ENCODE measurements at regions not wholly inside any gene's neighbourhood (a gene's known extent, or its start where the extent isn't known, plus 50 kb on each side); places are given as distances from the start of the nearest gene placed in this dataset.
"Not testable (repeated sequence)": the region's sequence is repeated elsewhere in the genome, so short reads cannot be mapped to it uniquely, and the experiment has no call there.

DNA sequence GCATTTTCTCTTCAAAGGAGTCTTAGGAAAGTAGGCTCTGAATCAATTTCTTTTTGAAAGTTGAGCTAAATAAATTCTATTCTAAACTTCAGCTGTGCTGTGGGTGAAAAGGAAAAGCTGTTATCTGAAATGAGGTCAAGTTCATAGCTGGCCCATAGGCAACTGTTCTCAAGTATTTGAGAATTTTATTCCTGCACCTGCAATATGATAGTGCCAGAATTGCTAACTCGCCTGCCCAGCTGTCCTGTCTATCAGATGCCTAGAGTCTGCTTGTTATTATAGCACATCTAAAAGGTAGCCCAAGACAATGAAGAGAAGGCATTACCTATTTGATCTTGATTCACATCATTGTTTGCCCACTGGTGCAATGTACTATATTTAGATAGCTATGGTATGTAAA lies 798.7 kb downstream of the DIPK2A start:
- DNase-seq = no peak

DNA sequence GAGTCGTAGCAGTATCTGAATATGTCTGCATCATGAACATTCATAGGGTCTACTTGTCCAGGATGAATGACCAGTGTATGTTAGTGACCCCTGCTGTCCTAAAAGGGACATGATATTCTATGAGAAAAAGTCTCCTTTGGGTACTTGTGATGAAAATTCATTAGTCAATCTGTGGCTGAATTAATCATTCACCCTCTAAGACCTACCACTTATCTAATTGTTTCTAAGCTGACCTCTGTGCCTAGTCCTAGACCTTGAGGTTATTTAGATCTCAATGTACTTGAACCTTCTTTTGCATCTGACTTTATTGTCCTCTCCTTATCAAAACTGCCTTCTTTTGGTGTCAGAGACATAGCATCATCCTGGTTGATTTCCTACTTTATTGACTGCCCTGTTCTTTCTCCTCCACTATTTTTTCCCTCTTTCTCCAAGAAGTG lies 799.3 kb downstream of the DIPK2A start:
- DNase-seq = no peak

DNA sequence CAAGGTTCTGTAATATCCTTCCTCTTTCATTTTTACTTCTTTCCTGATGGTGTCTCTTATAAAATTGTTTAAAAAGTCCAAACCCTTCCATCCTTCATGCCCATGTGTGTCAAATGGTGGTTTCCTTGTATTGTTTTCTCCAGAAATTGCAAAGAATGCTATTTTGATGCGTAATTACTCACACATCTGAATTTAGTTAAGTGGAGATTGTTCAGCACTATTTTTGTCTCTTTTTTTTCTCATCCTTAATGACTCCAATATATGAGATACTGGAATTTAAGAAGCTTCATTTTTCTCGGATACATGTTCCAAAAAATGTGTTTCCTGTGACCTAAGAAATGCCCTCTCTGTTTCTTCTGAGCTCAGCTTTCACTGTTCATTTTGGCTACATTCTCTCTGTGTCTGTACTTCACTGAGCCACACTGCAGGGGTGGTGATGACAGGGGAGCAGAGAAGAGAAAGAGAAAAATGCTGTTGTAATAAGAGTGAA lies 799.8 kb downstream of the DIPK2A start:
- no peak for DNase-seq

DNA sequence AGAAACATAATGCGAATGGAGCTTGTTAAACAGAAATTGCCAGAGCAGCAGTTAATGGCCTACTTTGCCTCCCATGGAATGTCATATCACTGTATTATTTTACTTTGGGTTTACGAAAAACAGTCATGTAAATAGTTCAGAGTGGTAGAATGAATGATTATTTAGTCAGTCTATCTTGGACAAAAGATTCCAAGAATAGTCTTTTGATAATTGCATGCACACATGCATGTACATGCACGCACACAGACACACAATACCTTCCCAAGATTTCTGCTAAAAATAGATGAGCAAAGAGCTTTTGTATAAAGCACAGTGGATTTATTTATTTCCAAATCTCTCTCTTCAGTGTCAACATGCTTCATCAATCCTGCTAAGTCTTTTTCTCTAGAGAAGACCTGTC lies 800.7 kb downstream of the DIPK2A start:
- no peak for DNase-seq

DNA sequence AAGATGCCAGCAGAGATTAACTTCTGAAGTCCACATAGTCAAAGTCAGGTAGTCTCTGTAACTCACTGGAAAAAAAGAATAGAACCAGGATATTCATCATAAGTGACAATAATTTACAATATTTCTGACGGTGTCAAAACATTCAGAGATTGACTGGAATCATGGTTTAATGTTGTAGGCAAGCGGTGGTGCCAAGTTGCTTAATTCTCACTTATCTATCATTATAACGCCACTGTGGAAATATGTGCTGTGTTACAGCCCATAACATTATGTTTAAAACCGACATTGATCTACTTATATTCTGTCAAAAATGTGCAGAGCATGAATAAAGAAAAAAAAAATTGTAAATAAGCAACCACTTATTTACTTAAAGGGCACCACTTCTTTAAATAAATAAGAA lies 801.7 kb downstream of the DIPK2A start:
- DNase-seq = no peak

DNA sequence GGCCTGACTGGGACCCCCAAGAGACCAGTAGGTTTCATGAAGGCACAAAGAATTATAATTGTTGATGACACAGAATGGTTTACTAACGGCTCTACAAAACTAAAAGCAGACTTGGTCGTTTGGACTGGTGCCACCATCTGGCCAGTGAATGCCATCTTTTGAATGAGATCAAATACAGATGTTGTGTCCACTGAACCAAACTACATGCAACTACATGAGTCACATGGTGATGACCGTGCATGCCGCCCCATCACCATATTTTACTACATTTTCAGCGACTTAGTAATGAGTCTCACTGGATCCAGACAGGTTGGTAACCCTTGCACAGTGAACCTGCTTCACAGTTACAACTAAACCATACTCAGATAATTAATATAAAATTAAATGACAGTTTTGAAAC lies 803.3 kb downstream of the DIPK2A start:
- DNase-seq = no peak

DNA sequence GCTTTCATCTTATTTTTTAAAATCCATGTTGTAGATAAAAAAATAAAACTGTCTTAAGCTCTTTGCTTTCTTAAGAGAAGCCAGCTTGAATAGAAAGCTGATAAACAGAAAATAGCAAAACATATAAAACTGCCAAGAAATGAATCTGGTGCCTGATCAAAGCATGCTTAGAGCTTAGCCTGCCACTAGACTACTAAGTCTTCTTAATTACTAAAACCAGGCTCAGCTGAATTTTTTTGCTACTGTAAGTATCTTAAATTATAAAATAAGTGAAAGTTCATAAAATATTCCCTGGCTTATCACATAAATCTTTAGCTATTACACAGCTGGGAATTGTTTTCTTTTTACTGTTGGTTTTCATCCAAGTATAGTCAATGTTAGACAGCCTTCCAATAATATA lies 803.9 kb downstream of the DIPK2A start:
- DNase-seq = no peak

DNA sequence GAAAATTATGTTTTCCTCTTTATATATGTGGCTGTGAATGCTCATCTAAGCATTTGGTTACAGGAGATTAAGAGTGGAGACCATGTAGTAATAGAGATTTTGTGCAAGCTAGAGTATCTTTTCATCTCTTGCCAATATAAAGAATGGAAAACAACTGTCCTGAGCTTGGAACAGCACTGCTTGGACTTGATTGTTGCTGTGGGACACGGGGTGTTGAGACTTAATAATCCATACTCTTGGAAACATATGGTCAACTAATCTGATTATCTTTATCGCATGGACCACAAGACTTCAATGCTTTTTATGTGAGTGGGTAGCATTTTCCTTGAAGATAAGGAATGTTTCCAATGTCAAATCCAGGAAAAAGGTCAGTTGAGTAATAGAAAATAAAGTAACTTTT lies 806.3 kb downstream of the DIPK2A start:
- DNase-seq = no peak

DNA sequence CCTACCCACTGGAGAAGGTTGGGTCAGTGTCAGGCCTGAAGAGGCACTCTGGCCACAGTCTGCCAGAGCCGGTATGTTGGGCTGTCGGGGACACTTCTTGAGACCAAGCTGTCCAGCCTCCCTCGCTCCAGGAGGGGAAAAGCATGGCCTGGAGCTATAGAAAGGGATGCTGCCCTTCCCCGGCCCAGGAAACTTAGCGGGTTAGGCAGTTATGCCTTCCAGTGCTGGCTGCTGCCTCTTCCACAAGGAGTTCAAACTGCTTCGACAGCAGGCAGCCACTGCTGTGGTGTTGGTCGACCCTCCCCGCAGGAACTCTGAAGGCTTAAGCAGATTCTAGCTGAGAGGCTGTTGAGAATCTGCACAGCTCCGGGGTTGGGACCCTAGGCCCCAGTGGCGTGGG lies 819.4 kb downstream of the DIPK2A start:
- DNase-seq = no peak

DNA sequence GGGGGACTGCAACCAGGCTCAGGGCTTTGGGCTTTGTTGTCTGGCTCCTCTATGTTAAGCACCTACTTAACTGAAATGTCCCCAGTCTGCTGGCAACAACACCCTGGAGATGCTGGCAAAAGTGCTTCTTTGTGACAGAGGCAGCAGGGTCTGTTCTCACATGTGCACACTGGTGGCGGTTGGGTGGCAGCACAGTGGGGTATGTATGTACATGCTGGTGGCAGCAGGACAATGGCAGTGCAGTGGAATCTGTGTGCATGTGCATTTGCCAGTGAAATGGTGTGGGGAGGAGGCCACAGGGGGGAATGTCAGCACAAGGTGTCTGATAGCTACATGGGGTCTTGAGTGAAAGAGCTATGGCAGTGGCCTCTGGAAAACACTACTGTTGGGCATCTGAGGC lies 830.3 kb downstream of the DIPK2A start:
- DNase-seq = no peak

DNA sequence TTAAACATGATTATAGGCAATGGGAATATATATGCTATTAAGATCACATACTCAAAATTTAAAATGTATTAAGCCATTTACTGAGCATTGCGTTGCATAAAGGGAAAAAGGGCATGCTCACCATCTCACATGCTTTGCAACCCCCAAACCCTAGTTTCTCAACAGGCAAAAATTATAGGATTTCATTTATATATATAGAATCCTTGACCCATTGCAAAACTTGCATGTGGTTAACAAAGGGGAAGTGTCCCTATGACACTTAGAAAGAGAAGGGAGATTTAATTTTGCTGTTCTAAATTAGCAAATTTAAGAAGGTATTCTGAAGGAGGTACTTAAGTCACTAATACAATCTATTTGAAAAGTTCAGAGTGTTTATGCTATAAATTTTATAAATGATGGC lies 837.8 kb downstream of the DIPK2A start:
- DNase-seq = no peak

DNA sequence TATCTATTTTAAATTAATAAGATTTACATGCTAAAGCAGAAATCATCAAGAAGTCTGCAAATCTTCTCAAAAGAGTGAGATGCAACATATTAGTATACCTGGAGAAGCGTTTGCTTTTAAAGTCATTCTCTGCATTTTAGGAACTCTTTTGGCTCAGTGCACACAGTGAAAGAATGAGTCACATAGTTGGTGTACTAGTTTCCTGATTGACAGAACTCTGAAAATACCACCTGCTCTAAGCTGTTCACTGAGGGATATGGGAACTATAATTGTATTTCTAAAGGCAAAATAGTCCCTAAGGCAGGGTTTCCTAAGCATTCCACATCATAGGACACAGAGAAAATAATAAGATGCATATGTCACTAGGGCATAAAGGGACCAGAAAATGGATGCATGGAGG lies 838.5 kb downstream of the DIPK2A start:
- DNase-seq = no peak

DNA sequence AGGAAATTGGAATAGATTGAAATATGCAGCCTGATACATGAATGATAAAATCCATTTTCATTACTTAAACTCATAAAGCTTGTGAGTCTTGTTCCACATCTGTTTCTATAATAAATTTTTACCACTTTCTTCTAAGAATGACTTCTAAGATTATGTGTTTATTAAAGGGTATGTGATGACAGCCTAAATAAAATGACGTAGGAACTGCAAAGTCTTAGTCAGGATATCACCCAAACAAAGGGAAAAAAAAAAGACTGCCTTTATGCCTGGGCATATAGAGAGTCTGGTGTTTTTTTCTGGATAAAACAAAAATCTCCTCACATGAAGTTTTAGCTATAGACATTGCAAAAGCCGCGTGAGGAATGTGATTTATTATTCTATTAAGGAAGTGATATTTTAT lies 844.0 kb downstream of the DIPK2A start:
- DNase-seq = no peak

DNA sequence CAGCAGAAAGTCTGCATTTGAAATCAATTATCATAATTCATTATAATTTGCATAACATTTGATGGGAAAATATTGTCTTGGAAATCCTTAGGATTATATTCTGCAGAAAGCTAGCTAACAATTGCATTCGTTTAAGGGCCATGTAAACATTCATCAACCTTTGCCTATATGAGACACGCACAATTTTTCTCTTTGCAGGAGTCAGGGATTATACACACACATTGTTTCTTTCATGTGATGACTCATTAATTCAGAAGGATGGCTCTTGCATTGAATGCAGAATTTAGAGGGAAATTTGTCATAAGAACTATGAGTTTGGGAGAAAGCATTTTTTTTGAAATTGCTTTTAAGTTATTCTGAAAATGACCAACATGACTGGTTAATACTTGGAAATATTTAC lies 844.7 kb downstream of the DIPK2A start:
- no peak for DNase-seq

DNA sequence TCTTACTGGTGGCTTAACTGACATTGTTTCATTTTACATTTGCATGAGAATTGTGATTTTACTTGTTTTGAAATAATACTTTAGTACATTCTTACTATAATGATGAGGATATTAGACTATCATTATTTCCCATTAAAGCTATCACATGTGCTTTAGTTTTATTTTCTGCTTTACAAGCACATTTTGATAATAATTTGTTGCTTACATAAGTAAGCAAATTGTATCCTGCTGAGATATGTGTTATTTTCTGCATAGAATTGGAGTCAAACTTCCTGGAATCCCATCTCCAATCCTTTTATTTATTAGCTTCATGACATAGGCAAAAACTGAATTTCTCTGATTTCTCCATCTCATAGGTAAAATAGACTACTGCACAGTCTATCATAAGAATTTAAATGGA lies 847.4 kb downstream of the DIPK2A start:
- no peak for DNase-seq

DNA sequence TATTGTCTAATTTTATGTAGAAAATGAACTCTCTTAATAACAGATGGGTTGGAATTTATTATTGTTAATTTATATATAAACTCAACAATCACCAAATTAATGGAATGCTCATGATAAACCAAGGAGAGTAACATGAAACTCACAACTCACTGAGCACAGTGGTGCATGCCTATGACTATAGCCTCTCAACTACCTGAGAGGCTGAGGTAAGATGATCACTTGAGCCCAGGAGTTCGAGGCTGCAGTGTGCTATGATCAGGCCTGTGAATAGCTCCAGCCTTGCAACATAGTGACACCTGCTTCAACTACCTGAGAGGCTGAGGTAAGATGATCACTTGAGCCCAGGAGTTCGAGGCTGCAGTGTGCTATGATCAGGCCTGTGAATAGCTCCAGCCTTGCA lies 848.6 kb downstream of the DIPK2A start:
- not testable (repeated sequence) for DNase-seq

DNA sequence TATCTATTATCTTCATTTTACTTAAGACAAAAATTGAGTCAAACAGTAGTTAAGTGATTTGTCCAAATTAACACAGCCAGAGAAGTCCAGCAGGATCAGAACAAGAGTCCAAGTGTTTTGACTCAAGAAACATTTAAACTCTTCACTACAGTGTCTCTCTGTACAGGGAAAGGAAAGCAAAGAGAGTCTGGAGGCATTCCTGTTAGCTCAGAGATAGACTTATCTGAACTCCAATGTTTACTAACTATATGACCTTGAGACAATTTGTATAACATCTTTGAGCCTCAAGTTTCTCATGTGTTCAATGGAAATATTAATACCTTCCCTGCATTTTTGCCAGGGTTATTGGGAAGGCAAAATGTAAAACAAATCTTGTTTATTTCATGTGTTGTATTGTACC lies 849.1 kb downstream of the DIPK2A start:
- DNase-seq = no peak

DNA sequence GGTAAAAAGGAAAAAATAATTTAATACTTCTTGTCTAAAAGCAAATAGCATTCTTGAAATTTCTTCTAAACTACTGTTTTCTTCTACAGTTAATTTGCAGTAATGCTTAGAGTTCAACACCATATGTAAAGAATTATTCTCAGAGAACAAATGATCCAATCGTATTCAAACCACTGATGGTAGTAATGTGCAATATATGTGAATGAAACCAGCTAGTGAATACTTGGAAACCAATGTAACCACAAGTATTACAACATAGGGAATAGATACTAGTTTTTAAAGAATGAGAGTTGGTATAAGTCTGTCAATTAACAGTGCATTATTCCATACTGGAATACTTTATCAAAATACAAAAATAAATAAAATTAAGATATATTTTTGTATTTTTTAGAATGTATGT lies 850.0 kb downstream of the DIPK2A start:
- DNase-seq = no peak

DNA sequence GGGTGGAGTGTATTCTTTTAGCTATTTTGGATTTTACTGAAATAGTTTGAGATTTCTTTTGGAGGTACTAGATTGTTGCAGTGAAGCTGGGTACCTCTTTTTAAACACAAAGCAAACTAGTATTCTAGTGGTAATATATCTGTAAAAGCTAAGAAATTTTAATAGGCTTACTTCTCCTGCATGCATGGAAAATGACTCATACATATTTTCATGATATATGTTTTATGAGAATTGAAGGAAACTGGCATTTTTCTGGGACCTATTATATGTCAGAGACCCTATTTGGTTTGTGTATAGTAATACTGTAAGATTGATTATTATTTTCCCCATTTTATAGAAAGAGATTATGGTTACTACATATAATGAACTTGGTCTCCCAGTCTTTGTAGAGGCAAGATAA lies 851.0 kb downstream of the DIPK2A start:
- DNase-seq = no peak

DNA sequence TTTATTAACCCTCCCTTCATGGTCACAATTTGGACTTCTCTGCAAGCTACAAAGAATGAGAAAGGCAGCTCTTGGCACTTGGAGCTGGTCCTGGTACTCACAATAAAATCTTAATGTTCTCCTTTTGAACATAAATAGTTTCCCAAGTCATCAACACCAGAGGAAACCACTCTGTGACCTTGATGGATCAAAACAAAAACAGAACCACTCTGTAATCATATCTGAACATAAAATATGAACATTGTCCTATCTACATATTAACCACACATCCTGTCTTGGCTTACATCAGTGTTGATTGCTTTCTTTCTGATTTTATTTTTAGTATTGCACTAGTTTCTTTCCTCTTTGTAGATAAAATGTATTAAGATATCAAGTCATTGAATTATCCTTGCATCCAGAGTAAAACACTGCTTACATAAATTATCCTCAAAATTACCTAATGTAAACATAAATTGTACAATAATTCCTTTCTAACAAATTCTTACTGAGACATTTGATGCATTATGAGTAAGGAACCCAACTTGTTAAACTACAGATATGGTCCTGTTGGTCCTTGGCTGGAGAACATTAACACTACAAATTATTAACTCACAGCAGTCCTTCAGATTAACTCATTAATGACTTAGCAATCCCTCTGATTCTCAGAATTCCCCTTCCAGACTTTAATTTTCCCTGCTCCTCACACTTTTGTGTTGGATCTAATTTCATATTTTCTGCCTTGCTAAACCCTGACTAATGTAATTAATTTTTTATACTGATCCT lies 860.5 kb downstream of the DIPK2A start:
- DNase-seq = no peak

DNA sequence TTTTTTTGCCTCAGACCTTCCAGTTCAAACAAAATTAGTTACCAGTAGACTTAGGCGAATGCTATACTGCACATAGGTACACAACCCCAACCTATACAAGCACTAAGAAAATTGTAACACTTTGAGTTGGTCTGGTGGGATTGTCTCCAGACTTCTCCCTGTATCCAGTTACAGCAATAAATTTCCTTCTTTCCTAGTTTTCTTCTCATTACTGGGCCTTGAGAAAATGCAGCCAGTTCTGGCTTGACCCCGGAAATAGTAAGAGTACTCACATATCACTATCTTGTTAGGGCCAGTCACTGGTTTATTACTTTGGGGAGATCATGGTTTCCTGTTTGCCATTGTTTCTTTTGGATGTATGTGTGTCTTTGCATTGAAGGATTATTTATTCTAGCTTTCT lies 868.4 kb downstream of the DIPK2A start:
- DNase-seq = no peak

DNA sequence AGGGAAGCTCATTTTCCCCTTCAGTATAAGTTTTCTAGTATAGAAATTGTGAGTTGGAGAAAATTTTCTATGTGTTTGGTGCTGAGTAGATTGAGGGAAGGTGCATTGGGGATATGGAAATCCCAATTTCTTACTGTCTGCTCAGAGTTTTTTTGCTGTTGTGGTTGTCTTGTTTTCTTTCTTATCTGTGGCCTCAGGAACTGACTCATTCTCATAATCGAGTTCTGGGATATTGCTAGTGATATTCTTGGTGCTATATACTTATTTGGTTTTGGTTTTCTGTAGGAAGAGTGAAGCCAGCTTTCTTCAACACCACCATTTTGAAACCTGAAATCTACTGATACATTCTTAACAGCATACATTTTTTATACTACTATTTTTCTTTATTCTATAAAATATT lies 869.2 kb downstream of the DIPK2A start:
- DNase-seq = no peak

DNA sequence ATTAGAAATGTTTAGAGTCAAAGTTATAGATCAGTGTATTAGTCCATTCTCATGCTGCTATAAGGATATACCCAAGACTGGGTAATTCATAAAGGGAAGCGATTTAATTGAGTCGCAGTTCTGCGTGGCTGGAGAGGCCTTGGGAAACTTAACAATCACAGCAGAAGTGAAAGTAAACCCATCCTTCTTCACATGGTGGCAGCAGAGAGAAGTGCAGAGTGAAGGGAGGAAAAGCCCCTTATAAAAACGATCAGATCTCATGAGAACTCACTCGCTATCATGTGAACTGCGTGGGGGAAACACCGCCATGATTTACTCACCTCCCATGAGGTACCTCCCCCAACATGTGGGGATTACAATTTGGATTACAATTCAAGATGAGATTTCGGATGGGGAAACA lies 871.5 kb downstream of the DIPK2A start:
- no peak for DNase-seq

DNA sequence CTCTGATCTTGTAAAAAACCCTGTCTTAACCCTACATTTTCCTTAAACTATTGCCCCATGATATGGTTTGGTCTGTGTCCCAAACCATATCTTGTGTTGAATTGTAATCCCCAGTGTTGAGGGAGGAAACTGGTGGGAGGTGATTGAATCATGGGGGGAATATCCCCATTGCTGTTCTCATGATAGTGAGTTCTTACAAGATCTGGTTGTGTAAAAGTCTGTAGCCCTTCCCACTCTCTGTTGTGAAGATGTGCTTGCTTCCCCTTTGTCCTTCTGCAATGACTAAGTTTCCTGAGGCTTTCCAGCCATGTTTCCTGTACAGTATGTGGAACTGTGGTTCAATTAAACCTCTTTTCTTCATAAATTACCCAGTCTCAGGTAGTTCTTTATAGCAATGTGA lies 881.4 kb downstream of the DIPK2A start:
- DNase-seq = no peak

DNA sequence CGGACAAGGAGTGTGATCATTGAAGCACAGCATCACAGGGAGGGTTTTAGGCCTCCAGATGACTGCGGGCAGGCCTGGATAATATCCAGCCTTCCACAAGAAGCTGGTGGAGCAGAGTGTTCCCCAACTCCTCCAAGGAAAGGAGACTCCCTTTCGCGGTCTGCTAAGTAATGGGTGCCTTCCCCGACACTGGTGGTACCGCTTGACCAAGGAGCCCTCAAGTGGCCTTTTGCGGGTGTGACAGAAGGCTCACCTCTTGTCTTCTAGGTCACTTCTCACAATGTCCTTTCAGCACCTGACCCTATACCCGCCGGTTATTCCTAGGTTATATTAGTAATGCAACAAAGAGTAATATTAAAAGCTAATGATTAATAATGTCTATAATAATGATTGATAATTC lies 882.4 kb downstream of the DIPK2A start:
- DNase-seq = not testable (repeated sequence)
